HAP-1 (cell line): ENCODE measurements at regions not wholly inside any gene's neighbourhood (a gene's known extent, or its start where the extent isn't known, plus 50 kb on each side); places are given as distances from the start of the nearest gene placed in this dataset.

Source experiments
- DNase-seq, 2 experiments: peaks; one replicate each; pipeline ENCODE4 v3.0.0-alpha.2; 2016 to 2020; ENCODE audit warnings: low spot score in 2 of 2
- H3K27me3 ChIP-seq: fragments of 250-450 bp; sonication (Bioruptor Pico); 2 replicates; pipeline ENCODE4 v1.5.1; 2020; ENCODE audit warnings: low read depth, mild to moderate bottlenecking, moderate library complexity
- H3K36me3 ChIP-seq: fragments of 250-450 bp; sonication (Bioruptor Pico); replicated peaks from 2 replicates; pipeline ENCODE4 v1.5.1; 2020; ENCODE audit warnings: mild to moderate bottlenecking
- H3K4me1 ChIP-seq: fragments of 250-450 bp; sonication (Bioruptor Pico); 2 replicates; pipeline ENCODE4 v1.5.1; 2020; ENCODE audit warnings: mild to moderate bottlenecking
- H3K4me3 ChIP-seq: fragments of 250-450 bp; sonication (Bioruptor Pico); 2 replicates; pipeline ENCODE4 v1.5.1; 2020; ENCODE audit warnings: mild to moderate bottlenecking, moderate library complexity
- H3K9me3 ChIP-seq: fragments of 250-450 bp; sonication (Bioruptor Pico); 2 replicates; pipeline ENCODE4 v1.5.1; 2020; ENCODE audit warnings: mild to moderate bottlenecking, moderate library complexity
- in situ Hi-C: fragments of 300-500 bp; cut with MboI; formaldehyde crosslinking; loops from 3 replicates; pipeline ENCODE4 v1.14.3; 2020; ENCODE audit warnings: low sequenced_read_pairs, inconsistent platforms, mixed read lengths

DNA sequence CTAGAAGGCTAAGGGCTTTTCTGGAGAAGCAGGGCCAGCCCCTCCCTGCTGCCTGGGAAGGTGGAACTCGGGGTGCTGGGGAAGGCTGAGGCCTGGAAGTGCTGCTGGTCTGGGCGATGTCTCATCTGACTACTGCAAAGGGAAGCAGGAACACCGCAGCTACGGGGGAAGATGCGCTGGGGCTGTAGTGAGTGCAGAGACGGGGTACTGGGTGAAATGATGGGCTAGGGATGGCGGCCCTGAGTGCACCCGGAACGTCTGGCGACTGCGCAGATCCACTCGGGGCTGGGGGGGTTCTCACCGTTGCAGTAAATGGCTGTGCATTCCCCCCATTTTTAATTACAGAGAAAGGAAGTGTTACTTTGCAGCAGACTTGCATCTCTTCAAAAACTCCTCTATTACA, 195.4 kb upstream of the ADARB2 start:
- Histone ChIP-seq H3K9me3 (no peaks in the 10 kb centered on the region), H3K4me1 (no peaks in the 10 kb centered on the region), H3K4me3 (no peak overlapping the region), H3K27me3 (no peaks in the 10 kb centered on the region), H3K36me3 (no peaks in the 10 kb centered on the region)
- in situ Hi-C loops = no loop called here
- DNase-seq = no peak

DNA sequence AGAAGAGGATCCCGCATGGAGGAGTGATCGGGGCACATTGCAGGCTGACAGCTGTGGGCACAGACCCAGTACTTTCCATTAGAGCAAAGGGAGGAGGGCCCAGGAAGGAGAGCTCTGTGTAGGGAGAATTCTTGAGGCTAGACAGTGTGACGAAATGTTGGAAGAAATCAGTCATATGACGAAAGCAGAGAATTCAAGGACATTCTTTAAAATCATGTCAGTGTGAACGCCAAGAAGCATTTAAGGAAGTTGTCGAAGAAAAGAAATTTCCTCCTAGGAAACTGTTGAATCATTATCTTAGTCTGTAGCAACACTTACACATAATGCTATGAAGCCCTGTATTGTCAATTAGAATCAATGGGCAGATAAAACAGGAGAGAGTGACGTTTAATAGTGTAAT, 191.3 kb upstream of the ADARB2 start:
- H3K27me3 ChIP-seq = no peaks in the 10 kb centered on the region
- H3K9me3 ChIP-seq = no peaks in the 10 kb centered on the region
- H3K4me3 ChIP-seq = no peak overlapping the region
- in situ Hi-C loops = no loop called here
- no peaks in the 10 kb centered on the region for H3K4me1 ChIP-seq
- no peak for DNase-seq
- H3K36me3 ChIP-seq = no peaks in the 10 kb centered on the region

DNA sequence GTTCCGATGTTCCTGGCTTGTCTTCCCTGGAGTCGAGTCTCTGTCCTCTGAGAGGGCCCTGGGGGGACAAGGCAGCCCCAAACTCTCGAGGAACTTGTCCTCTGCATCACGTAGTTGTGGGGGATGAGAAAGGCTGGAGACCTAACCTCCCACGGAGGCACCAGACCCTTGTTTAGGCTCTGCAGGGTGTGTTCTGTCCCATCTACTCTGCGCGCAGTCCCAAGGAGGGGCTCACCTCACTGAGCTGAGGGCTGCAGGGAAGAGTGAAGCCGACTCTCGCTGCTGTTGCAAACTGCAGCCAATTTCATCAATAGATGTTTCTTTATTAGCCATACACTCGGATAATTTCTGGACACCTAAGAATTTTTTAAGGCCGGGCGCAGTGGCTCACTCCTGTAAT, 186.7 kb upstream of the ADARB2 start:
- Histone ChIP-seq H3K36me3 (no peaks in the 10 kb centered on the region), H3K27me3 (no peaks in the 10 kb centered on the region), H3K4me3 (no peak overlapping the region), H3K4me1 (no peaks in the 10 kb centered on the region), H3K9me3 (no peaks in the 10 kb centered on the region)
- in situ Hi-C loops = no loop called here
- DNase-seq = no peak

DNA sequence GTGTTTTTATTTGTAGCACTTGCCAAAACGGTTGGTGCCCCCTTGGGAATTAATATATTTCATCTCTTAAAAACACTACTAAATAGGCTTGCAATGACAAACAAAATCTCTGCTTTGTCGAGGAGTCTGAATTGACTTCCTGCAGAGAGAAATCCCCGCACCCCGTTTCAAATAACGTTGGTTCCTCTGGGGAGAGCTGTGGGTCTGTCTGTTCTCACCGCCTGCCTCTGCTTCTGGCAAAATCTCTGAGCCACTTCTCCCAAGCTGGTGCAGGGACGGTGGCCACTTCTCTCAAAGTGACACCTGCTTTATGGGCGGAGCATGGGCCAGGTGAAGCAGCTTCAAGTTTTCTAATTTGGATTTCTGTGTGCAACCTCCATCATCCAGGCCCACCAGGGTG, 186.3 kb upstream of the ADARB2 start:
- H3K9me3 ChIP-seq = no peaks in the 10 kb centered on the region
- no peaks in the 10 kb centered on the region for H3K4me1 ChIP-seq
- H3K36me3 ChIP-seq = no peaks in the 10 kb centered on the region
- no peak for DNase-seq
- H3K4me3 ChIP-seq = no peak overlapping the region
- in situ Hi-C loops = no loop called here
- H3K27me3 ChIP-seq = no peaks in the 10 kb centered on the region

DNA sequence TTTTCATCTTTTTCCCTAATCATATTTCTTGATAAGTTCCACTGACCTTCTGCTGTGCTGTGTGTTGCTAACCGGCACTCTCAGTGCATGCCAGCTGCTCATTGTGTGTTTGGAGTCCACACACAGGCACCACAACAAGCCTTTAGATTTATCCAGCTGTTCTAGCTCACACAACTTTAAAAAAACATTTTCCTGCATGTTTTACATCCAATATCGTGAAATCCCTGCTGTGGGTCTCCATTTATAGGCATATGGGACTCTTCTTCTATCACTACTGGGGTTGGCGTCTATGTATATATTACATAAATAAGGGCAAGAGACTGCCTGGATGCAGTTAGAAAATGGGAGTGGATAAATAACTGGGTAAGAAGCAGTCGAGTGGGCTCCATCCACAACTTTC, 183.6 kb upstream of the ADARB2 start:
- Histone ChIP-seq H3K4me3 (no peak overlapping the region), H3K4me1 (no peaks in the 10 kb centered on the region), H3K9me3 (no peaks in the 10 kb centered on the region), H3K36me3 (no peaks in the 10 kb centered on the region), H3K27me3 (no peaks in the 10 kb centered on the region)
- in situ Hi-C loops = no loop called here
- DNase-seq = no peak

DNA sequence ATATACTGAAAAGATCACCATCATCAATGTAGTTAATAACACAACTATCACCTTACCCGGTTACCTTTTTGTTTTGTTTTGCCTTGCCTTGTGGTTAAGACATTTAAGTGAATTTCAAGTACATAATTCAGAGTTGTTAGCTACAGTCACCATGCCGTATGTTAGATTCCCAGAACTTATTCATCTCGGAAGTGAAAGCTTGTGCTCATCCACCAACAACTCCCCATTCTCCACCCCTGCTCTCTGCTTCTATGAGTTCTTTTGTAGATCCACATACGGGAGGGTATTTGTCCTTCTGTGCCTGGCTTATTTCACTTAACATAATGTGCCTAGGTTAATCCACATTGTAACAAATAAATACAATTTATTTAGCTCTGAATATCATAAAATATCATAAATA, 182.8 kb upstream of the ADARB2 start:
- Histone ChIP-seq H3K4me1 (no peaks in the 10 kb centered on the region), H3K9me3 (no peaks in the 10 kb centered on the region), H3K4me3 (no peak overlapping the region), H3K36me3 (no peaks in the 10 kb centered on the region), H3K27me3 (no peaks in the 10 kb centered on the region)
- no peak for DNase-seq
- in situ Hi-C loops = no loop called here

DNA sequence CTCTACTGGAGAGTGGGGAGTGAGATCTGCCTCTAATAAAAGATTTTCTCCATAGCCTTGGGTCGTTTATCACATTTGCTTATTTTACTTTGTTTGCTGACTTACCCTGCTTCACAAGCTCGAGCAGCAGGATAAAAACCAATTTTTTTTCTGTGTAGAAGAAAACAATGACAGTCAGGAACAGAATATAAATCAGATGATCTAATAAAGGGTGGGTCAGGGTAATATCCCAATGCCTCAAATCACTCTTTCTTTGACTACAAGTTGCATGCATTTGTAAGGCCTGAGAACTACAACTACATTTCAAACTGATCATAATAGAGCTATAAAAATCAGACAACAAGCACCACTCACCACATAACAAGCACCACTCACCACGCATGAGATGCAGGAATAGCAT, 174.4 kb upstream of the ADARB2 start:
- H3K4me3 ChIP-seq = no peak overlapping the region
- no peaks in the 10 kb centered on the region for H3K4me1 ChIP-seq
- DNase-seq = no peak
- H3K36me3 ChIP-seq = no peaks in the 10 kb centered on the region
- no peaks in the 10 kb centered on the region for H3K9me3 ChIP-seq
- in situ Hi-C loops = no loop called here
- no peaks in the 10 kb centered on the region for H3K27me3 ChIP-seq

DNA sequence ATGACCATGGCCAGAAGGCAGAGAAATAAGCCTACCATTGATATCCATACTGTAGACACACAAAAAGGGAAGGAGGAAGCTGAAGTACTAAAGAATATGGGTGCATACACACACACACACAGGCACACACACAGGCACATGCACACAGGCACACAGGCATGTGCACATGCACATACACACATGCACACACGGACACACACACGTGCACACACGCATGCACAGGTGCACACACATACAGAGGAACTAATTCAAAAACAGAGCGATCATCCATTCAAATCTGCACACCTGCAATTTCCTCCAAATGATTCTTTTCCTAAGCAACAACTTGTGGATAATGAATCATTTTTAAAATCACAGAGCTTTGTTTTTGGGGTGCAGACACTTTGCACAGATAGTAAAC, 166.7 kb upstream of the ADARB2 start:
- H3K4me3 ChIP-seq = no peak overlapping the region
- in situ Hi-C loops = no loop called here
- no peaks in the 10 kb centered on the region for H3K4me1 ChIP-seq
- DNase-seq = no peak
- no peaks in the 10 kb centered on the region for H3K9me3 ChIP-seq
- H3K36me3 ChIP-seq = no peaks in the 10 kb centered on the region
- no peaks in the 10 kb centered on the region for H3K27me3 ChIP-seq

DNA sequence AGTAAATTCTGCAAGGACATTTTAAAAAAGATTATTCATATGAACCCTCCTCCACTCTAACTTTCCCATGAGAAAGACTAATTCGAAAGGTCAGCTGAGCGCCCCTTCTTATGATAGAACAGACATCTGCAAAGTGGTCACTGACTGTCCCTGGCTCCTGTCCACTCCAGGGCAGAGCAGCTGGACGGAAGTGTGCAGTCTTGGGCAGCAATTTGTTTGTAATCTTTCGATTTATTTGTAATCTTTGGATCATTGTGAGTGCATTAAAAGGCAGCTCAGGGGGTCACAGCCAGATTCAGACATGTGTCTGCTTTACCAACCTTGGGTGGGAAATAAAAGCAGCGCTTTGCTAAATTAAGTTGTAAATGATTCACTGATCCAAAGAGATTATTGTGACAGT, 158.8 kb upstream of the ADARB2 start:
- Histone ChIP-seq H3K4me1 (no peaks in the 10 kb centered on the region), H3K27me3 (no peaks in the 10 kb centered on the region), H3K36me3 (no peaks in the 10 kb centered on the region), H3K4me3 (no peak overlapping the region), H3K9me3 (no peaks in the 10 kb centered on the region)
- DNase-seq = no peak
- in situ Hi-C loops = no loop called here

DNA sequence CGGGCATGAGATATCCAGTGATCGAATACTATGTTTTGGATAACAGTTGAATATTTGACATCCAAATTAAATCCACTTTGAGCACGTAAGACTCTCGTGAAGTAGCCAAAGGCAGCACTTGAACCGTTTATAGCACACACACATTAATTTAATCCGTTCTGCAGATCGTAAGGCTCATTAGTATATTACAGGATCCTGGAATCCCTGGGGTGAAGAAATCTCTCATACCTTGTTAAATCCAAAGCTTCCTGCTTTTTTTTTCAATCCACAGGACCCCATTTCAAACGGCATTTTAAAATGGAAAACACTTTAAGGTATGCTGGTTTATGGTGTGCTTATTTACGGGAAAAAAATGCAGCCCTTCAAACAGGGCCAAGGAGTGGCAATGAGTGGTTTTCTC, 158.4 kb upstream of the ADARB2 start:
- in situ Hi-C loops = no loop called here

DNA sequence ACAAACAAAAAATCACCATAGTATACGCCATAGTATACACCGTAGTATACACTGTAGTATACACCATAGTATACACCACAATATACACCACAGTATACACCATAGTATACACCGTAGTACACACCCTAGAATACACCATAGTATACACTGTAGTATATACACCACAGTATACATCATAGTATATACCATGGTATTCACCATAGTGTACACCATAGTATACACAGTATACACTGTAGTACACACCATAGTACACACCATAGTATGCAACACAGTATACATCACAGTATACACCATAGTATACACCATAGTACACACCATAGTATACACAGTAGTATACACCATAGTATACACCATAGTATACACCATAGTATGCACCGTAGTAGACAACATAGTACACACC, 157.6 kb upstream of the ADARB2 start:
- H3K27me3 ChIP-seq = no peaks in the 10 kb centered on the region
- no peaks in the 10 kb centered on the region for H3K9me3 ChIP-seq
- in situ Hi-C loops = no loop called here
- no peaks in the 10 kb centered on the region for H3K36me3 ChIP-seq
- no peak overlapping the region for H3K4me3 ChIP-seq
- DNase-seq = no peak
- H3K4me1 ChIP-seq = no peaks in the 10 kb centered on the region

More for the DNA sequence above, 158.4 kb upstream of the ADARB2 start:
- Histone ChIP-seq H3K27me3 (no peaks in the 10 kb centered on the region), H3K4me3 (no peak overlapping the region), H3K4me1 (no peaks in the 10 kb centered on the region), H3K9me3 (no peaks in the 10 kb centered on the region), H3K36me3 (no peaks in the 10 kb centered on the region)
- DNase-seq = no peak

DNA sequence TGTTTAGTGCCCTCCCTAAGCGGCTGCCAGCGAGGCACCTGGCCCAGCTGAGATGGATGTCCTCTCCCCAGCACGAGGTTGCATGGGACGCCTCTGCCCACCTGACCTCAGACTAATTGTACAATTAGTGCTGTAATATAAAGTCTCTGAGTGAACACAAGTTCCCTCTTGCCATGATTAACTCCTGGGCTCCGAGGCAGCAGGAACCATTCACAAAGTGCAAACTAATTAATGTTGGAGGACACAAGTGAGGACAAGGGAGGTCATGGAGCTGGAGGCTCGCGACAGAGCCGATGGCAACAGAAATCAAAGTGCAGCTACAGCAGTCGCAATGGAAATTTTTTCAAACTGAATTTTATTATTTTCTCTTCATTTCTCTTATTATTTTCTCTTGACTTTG, 156.6 kb upstream of the ADARB2 start:
- Histone ChIP-seq H3K9me3 (no peaks in the 10 kb centered on the region), H3K4me1 (no peaks in the 10 kb centered on the region), H3K27me3 (no peaks in the 10 kb centered on the region), H3K4me3 (no peak overlapping the region), H3K36me3 (no peaks in the 10 kb centered on the region)
- DNase-seq = no peak
- in situ Hi-C loops = no loop called here

DNA sequence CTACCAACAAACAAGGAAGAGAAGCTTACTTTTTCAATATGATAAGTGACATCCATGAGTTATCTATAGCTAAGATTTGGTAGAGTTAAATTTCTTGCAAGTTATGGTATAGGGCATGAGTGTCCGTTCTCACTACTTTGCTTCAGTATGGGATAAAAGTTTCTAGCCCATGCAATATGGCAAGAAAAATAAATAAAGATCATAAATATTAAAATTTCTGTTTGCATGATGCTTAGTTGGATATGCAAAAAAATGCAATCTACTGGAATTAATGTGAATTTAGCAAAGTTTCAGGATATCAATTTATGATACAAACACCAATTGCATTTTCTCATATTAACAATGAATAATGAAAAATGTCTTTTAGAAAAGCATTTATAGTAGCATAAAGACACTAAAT, 148.7 kb upstream of the ADARB2 start:
- Histone ChIP-seq H3K9me3 (no peaks in the 10 kb centered on the region), H3K4me3 (no peak overlapping the region), H3K36me3 (no peaks in the 10 kb centered on the region), H3K27me3 (no peaks in the 10 kb centered on the region), H3K4me1 (no peaks in the 10 kb centered on the region)
- in situ Hi-C loops = no loop called here
- no peak for DNase-seq

DNA sequence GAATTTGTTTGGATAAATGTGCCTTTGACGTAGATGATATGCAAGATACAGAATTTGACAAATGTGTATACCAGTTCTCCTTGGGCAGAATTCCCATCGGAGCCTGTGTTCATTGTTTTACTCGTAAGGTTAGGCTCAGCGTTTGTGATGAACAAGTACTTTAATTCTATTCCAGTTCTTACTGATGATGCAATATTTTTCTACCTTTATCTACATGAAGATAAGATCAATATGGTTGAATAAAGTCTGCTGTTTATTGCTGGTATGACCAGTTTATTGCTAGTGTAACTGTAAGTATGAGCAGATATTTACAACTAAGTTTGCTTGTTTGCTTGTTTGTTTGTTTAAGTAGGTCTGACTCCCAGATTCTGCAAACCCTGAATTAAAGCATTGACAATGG, 145.4 kb upstream of the ADARB2 start:
- Histone ChIP-seq H3K36me3 (no peaks in the 10 kb centered on the region), H3K9me3 (no peaks in the 10 kb centered on the region), H3K4me1 (no peaks in the 10 kb centered on the region), H3K27me3 (no peaks in the 10 kb centered on the region), H3K4me3 (no peak overlapping the region)
- in situ Hi-C loops = no loop called here
- DNase-seq = no peak

DNA sequence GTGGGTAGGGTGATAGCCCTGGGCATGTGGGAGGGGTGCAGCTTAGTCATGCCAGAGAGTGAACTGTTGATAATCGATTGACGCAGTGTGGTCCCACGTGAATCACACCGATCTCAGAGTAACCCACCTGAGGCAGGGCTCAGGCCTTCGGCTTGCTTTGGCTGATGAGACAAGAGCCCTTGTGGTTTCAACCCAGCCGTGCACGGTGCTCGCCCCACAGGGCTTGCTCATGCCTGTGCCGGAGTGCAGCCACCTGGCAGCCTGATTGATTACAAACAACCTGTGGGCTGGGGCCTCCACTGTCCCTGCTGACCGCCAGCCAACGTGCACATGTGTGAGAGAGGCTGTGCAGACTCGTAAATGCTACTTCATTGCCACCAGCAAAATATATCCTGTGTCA, 144.9 kb upstream of the ADARB2 start:
- DNase-seq = no peak
- Histone ChIP-seq H3K4me3 (no peak overlapping the region), H3K4me1 (no peaks in the 10 kb centered on the region), H3K9me3 (no peaks in the 10 kb centered on the region), H3K27me3 (no peaks in the 10 kb centered on the region), H3K36me3 (no peaks in the 10 kb centered on the region)
- in situ Hi-C loops = no loop called here
